Prostate gland (tissue), 2 donors: ENCODE measurements at regions not wholly inside any gene's neighbourhood (a gene's known extent, or its start where the extent isn't known, plus 50 kb on each side); places are given as distances from the start of the nearest gene placed in this dataset.

ENCODE experiments used
- CTCF ChIP-seq, 4 experiments: fragments of 200-600 bp in 2 of 4; fragments of 450-650 bp in 2 of 4; sonication (generic) in 2 of 4; IDR thresholded peaks; 1 replicate in 3 of 4; 2 replicates in 1 of 4; pipeline ENCODE4 v1.5.1; 2016 to 2019; ENCODE audit warnings: antibody characterized with exemption in 4 of 4, mild to moderate bottlenecking in 2 of 4, moderate library complexity in 2 of 4
- POLR2A ChIP-seq: fragments of 450-650 bp; IDR thresholded peaks from one replicate; pipeline ENCODE4 v1.6.1; 2016; ENCODE audit warnings: antibody characterized with exemption, mild to moderate bottlenecking

- TF ChIP-seq CTCF (IDR thresholded peaks at IDR 0.05) (no peak), POLR2A (no peak)
Measured at GRCh38 chr19:56973713-56974555, 133.4 kb upstream of the PEG3 start.
